ENCODE measurements at regions not wholly inside any gene's neighbourhood (a gene's known extent, or its start where the extent isn't known, plus 50 kb on each side); places are given as distances from the start of the nearest gene placed in this dataset.

DNA sequence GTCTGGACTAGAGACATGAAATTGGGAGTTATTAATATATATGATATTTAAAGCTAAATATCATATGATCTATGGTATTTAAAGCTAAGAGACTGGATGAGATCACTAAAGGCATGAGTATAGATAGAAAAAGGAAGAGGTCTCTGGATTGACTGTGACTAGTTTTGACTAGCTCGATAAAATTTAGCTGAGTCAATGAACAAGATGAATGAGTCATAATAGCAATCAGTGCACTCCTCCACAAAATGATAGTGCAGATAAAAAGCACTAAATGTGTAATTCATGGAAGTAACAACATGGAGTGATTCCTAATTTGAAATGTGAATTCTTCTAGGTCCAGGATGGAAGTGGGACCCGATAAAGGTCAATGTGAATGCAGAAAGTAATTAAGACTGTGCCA lies 127.4 kb downstream of the PFDN4 start:
- H3K27ac ChIP-seq, result no peak overlapping the region

DNA sequence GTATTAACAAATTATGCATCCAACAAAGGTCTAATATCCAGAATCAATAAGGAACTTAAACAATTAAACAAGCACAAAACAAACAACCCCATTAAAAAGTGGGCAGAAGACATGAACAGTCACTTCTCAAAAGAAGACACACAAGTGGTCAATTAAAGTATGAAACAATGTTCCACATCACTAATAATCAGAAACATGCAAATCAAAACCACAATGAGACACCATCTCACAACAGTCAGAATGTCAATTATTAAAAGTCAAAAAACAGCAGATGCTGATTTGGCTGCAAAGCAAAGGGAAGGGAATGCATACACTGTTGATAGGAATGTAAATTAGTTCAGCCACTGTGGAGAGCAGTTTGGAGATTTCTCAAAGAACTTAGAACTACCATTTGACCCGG lies 129.3 kb downstream of the PFDN4 start:
- intact Hi-C loops (cut with DNase I), result no loop called here
- Histone ChIP-seq H3K27ac (no peak overlapping the region), H3K4me1 (no peaks in the 10 kb centered on the region), H3K36me3 (ENCODE audit: insufficient read depth in 1 of 2, low read depth in 1 of 2) (no peaks in the 10 kb centered on the region), H3K4me3 (no peak overlapping the region), H3K9me3 (no peaks in the 10 kb centered on the region), H3K27me3 (ENCODE audit: insufficient read depth in 3 of 3, low read length in 2 of 3) (no peaks in the 10 kb centered on the region)
- DNase-seq (no peak), ATAC-seq (no peak)
- TF ChIP-seq, protein P1, sequence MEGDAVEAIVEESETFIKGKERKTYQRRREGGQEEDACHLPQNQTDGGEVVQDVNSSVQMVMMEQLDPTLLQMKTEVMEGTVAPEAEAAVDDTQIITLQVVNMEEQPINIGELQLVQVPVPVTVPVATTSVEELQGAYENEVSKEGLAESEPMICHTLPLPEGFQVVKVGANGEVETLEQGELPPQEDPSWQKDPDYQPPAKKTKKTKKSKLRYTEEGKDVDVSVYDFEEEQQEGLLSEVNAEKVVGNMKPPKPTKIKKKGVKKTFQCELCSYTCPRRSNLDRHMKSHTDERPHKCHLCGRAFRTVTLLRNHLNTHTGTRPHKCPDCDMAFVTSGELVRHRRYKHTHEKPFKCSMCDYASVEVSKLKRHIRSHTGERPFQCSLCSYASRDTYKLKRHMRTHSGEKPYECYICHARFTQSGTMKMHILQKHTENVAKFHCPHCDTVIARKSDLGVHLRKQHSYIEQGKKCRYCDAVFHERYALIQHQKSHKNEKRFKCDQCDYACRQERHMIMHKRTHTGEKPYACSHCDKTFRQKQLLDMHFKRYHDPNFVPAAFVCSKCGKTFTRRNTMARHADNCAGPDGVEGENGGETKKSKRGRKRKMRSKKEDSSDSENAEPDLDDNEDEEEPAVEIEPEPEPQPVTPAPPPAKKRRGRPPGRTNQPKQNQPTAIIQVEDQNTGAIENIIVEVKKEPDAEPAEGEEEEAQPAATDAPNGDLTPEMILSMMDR (IDR thresholded peaks at IDR 0.05), result no peak
- WGBS, 3 donors, result 42 to 44% (median 44%) methylated on average over 1 of the region's 1 CpG

More for the DNA sequence above, 127.4 kb downstream of the PFDN4 start:
- no peaks in the 10 kb centered on the region for H3K27me3 ChIP-seq (ENCODE audit: insufficient read depth in 3 of 3, low read length in 2 of 3)
- 96 to 97% (median 96%) methylated on average over 2 of the region's 2 CpGs for WGBS, 3 donors
- intact Hi-C loops (cut with DNase I), result no loop called here
- TF ChIP-seq, protein P1 (IDR thresholded peaks at IDR 0.05), result no peak
- H3K4me1 ChIP-seq, result no peaks in the 10 kb centered on the region
- H3K4me3 ChIP-seq, result no peak overlapping the region
- H3K9me3 ChIP-seq, result no peaks in the 10 kb centered on the region
- no peak for DNase-seq
- ATAC-seq, result no peak
- no peaks in the 10 kb centered on the region for H3K36me3 ChIP-seq (ENCODE audit: insufficient read depth in 1 of 2, low read depth in 1 of 2)

- TF ChIP-seq, protein P1 (IDR thresholded peaks at IDR 0.05), result no peak
- no peak overlapping the region for H3K4me3 ChIP-seq
- DNase-seq (no peak), ATAC-seq (no peak)
- WGBS, 3 donors, result 79 to 84% (median 82%) methylated on average over 7 of the region's 7 CpGs
- H3K9me3 ChIP-seq, result no peaks in the 10 kb centered on the region
- H3K27ac ChIP-seq, result no peak overlapping the region
- no peaks in the 10 kb centered on the region for H3K4me1 ChIP-seq
- no peaks in the 10 kb centered on the region for H3K36me3 ChIP-seq (ENCODE audit: insufficient read depth in 1 of 2, low read depth in 1 of 2)
- intact Hi-C loops (cut with DNase I), result no loop called here
- no peaks in the 10 kb centered on the region for H3K27me3 ChIP-seq (ENCODE audit: insufficient read depth in 3 of 3, low read length in 2 of 3)
Measured at GRCh38 chr20:54339093-54339492, 131.2 kb downstream of the PFDN4 start.

- TF ChIP-seq, protein P1 (IDR thresholded peaks at IDR 0.05), result no peak
- 60 to 75% (median 67%) methylated on average over 1 of the region's 1 CpG for WGBS, 3 donors
- Histone ChIP-seq H3K27me3 (ENCODE audit: insufficient read depth in 3 of 3, low read length in 2 of 3) (no peaks in the 10 kb centered on the region), H3K4me3 (no peak overlapping the region), H3K36me3 (ENCODE audit: insufficient read depth in 1 of 2, low read depth in 1 of 2) (no peaks in the 10 kb centered on the region), H3K4me1 (no peaks in the 10 kb centered on the region), H3K9me3 (no peaks in the 10 kb centered on the region), H3K27ac (no peak overlapping the region)
- DNase-seq (no peak), ATAC-seq (no peak)
- intact Hi-C loops (cut with DNase I), result no loop called here
Measured at GRCh38 chr20:54340206-54340605, 132.3 kb downstream of the PFDN4 start.

- intact Hi-C loops (cut with DNase I), result no loop called here
- DNase-seq, result no peak
- 48 to 57% (median 55%) methylated on average over 4 of the region's 4 CpGs for WGBS, 3 donors
- ATAC-seq, result no peak
- H3K27me3 ChIP-seq (ENCODE audit: insufficient read depth in 3 of 3, low read length in 2 of 3), result no peaks in the 10 kb centered on the region
- no peaks in the 10 kb centered on the region for H3K36me3 ChIP-seq (ENCODE audit: insufficient read depth in 1 of 2, low read depth in 1 of 2)
- no peak overlapping the region for H3K27ac ChIP-seq
- no peak overlapping the region for H3K4me3 ChIP-seq
- H3K9me3 ChIP-seq, result no peaks in the 10 kb centered on the region
- TF ChIP-seq, protein P1 (IDR thresholded peaks at IDR 0.05), result no peak
- peaks cover 4% of the 10 kb centered on the region for H3K4me1 ChIP-seq
Measured at GRCh38 chr20:54340667-54341081, 132.8 kb downstream of the PFDN4 start.

Data from psoas muscle (tissue), 7 donors.